ENCODE measurements at regions not wholly inside any gene's neighbourhood (a gene's known extent, or its start where the extent isn't known, plus 50 kb on each side); places are given as distances from the start of the nearest gene placed in this dataset.

DNA sequence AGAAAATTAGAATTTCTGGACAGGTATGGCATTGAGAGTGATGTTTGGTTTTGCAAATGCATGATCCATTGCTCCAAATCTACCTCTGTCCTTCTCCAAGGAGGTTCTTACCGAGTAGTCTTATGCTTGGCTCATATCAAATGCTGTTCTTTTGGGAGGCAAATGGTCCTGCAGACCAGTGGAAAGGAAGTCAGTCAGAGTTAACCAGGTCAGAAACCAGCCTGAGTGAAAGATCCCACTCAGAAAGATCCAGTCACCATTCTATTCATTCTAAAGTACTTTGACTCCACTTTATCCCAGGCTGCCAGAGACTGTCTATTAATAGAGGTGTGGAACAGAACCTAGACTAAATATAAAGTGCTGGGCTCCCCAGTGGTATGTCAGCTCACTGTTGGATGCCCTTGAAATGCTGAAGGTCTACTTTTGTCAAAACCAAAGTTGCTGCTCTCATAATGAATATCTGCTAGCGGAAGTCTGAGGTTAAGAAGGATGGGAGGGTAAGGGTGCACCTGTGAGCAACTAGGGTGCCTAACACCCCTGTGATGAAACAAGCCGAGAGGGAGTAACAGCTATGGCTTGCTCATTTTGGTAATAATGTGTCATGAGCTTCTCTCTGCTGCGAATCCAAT lies 302.2 kb downstream of the ZNF608 start:
- H3K4me3 ChIP-seq (ENCODE audit: low read depth, low read length) = no peak overlapping the region

DNA sequence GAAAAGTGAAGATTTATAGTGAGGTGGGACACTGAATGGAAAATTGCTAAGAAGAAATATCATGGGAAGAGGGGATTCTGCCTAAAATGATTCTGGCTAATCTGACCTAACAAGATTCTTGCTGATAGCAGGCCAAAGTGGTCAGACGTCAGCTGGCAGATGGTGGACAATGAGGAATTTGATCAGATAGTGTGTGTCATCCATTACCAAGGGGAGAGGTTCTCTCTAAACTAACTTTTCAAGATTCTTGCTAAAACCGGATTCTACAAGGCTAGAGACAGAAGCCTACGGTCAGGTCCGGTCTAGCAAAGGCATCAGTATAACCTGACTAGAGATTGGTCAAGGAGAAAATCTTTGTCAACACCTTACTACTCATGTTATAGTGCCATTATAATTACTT lies 306.0 kb downstream of the ZNF608 start:
- no peak overlapping the region for H3K4me3 ChIP-seq (ENCODE audit: low read depth, low read length)

GRCh38 chr5:124439609-124440008 lies 306.8 kb downstream of the ZNF608 start:
- no peak overlapping the region for H3K4me3 ChIP-seq (ENCODE audit: low read depth, low read length)

DNA sequence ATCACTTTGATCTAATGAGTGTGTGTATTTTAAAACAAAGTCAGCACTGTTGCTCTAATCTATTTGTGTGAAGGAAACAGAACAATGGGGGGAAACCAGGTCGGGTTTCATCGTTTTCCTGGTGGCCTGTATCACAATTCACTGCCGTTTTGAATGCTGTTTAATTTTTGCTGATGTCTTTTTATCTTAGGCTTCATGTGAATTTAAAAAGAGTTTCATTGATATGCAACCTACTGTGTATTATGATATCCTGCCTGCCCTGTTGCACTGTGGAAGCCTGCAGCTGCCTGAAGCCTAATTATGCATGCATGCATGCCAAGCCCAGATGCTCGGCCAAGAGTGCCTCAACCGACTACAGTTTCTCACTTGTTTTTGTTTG lies 307.5 kb downstream of the ZNF608 start:
- no peak overlapping the region for H3K4me3 ChIP-seq (ENCODE audit: low read depth, low read length)

DNA sequence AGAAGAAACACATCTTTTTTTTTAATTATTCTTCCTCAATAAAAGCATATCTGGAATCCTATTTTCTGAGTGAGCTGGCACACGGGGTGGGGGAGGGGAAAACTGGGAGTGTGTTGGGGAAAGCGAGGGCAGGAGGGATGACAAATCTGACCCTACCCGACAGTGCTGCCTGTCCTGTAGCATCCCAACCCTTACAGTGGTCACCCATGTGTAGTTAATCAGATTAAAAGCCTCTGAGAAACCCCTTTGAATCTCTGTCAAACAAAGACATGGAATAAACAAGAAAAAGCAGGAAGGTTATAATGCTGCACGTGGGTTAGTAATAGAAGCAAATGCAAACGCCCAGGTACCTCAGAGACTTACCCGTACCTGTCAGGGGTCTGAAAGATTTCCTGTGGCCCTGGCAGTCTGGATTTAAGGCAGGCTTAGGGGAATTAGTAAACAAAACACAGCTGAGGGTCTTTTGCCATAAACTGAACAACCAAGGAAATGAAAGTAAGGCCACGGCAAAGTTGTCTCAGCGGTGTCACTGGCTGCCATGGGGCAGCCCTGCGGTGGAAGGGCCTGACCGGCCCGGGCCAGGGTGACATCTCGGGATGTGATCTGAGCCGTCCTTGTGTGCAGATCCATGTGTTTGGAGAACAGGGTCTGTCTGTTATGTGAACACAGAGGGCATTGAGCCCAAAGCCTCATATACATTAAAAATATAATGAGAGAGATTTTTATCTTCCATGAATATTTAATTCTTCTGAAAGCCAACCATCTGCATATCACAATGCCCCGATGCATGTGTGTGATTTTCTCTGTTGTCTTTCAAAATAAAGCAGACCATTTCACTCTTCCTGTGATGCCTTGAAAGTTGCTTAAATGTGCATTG lies 308.2 kb downstream of the ZNF608 start:
- H3K4me3 ChIP-seq (ENCODE audit: low read depth, low read length) = no peak overlapping the region

DNA sequence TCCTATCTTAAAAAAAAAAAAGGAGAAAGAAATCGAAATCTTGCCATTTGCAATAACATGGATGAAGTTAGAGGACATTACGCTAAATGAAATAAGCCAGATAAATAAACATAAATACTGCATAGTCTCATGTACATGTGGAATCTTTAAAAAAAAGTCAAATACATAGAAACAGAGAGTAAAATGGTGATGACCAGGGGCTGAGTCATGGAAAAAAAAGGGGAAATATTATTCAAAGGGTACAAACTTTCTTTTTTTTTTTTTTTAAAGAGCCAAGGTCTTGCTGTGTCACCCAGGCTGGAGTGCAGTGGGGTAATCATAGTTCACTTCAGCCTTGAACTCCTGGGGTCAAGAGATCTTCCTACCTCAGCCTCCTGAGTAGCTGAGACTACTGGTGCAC lies 310.1 kb downstream of the ZNF608 start:
- no peak overlapping the region for H3K4me3 ChIP-seq (ENCODE audit: low read depth, low read length)

DNA sequence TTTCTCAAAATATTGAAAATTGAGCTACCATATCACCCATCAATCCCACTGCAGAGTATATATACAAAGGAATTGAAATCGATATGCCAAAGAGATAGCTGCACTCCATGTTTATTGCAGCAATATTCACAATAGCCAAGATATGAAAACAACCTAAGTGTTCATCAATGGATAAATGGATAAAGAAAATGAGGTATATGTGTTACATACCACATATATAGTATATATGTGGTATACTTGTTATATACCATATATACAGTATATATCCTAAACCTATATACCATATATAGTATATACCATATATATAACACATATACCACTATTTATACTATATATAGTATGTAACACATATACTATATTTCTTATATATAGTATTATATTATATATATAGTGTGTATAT lies 313.3 kb downstream of the ZNF608 start:
- no peak overlapping the region for H3K4me3 ChIP-seq (ENCODE audit: low read depth, low read length)

DNA sequence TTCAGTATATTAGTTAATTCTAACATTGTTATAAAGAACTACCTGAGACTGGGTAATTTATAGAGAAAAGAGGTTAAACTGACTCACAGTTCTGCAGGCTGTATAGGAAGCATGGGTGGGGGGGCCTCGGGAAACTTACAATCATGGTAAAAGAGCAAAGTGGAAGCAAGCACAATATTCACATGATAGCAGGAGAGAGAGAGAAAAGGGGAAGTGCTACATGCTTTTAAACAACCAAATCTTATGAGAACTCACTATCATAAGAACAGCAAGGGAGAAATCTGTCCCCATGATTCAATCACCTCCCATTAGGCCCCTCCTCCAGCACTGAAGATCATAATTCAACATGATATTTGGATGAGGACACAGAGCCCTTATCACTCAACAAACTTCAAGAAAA lies 324.9 kb downstream of the ZNF608 start:
- H3K4me3 ChIP-seq (ENCODE audit: low read depth, low read length) = no peak overlapping the region

GRCh38 chr5:124420952-124421351 lies 325.5 kb downstream of the ZNF608 start:
- H3K4me3 ChIP-seq (ENCODE audit: low read depth, low read length) = no peak overlapping the region

DNA sequence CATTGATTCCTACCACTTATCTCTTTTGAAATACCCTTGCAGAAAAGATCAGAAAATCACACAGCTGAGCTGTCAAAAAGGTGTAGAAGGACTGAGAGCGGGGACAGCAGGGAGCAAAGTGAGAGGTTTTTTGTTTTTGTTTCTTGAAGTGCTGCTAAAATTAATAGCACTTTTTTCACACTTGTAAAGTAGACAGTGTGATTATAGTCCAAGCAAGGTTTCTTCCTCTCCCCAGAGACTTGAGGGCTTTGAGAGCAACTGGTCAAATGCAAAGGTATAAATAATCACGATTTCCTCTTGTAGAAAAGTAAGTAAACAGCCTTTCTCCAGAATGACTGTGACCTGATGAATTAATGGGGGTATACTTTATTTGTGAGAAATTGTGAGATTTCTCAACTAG lies 326.9 kb downstream of the ZNF608 start:
- no peak overlapping the region for H3K4me3 ChIP-seq (ENCODE audit: low read depth, low read length)

- H3K4me3 ChIP-seq (ENCODE audit: low read depth, low read length) = no peak overlapping the region
Measured at GRCh38 chr5:124418390-124418789, 328.0 kb downstream of the ZNF608 start.

DNA sequence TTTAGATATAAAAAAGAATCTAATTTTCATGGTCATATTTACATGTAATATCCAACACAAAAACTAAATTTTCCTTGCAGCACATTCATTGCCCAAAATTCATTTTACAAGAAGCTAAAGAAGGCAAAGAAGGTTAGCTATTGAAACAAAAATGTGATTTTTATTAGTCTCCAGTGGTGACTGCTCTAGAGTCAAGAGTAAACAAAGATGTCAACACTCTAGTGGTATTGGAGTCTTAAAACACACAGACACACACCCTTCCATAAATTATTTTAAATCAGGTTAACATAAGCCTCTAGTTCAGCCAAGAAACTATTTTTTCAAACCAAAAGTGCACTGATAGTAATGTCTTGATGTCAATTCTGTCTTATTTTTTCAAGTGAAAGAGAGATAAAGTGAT lies 329.2 kb downstream of the ZNF608 start:
- no peak overlapping the region for H3K4me3 ChIP-seq (ENCODE audit: low read depth, low read length)

DNA sequence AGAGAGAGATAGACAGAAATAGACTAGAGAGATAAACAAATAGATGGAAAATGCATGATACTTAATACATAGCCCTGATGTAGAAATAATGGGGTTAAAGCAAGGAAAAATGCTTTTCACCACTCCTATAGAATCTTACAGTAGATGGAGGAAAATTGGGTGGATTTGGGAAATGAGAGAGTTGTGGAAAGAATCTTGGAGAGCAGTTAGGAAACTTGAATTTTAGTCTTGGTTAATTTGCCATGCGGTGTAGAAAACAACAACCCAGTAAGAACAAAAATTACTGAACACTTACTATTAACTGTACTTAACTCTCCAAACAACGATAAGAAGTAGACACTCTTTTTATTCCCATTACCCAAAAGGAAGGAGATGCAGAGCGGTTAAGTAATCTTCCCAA lies 329.8 kb downstream of the ZNF608 start:
- H3K4me3 ChIP-seq (ENCODE audit: low read depth, low read length) = no peak overlapping the region

DNA sequence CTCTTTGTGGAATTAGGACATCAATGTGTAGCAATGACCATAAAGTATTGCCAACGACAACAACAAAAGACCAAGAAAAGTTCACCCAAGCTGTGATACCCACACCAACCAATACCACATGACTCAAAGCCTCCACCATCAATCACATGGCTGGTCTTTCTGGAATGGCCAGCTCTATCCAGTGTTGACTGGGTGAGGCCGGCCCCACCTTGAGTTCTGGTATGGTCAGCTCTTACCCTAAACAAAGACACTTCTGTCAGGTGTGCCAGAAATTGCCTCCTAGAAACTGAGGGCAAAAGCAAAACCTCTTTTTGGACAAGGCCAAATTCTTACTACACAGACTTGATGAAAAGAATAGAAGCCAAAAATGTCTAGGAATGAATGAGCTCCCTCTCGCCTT lies 331.5 kb downstream of the ZNF608 start:
- no peak overlapping the region for H3K4me3 ChIP-seq (ENCODE audit: low read depth, low read length)

DNA sequence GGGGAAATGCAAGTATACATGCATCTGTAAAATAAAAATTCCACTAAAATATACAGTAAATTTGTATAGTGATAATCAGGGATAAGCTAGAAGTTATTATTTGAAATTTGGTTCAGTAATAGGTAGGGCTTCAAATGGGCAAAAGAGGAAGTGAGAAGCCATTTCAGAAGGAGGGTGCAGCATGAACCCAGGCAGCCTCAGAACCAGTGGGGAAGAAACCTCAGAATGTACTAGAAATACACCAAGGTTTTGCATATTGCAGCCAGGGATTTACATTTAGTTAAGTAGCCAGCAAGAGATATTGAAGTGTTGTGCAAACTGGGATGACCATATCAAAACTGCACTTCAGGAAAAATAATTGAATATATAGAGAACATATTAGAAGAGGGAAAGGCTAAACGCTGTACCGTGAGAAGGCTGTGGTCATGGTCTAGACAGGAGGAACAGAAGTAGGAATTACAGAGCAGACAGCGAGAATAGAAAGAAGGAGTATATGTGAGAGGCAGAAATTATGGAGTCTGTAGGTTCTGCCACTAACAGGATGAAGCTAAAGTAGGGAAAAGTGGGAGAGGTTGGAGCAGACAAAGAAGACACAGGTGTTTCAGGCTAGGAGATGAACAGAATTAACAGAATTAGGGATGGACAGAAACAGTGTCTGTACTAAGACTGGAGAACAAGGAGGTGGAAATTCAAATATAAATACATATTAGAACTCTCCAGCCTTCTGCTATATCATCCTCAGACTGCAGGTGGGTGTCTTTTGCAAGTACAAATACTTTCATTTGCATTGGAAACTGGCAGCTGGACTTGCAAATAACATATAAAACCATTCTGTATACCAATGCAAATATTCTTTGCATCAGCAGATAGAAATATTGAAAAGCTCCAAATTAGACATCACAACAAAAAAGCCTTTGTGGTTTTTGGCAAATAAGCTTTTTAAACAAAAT lies 335.6 kb downstream of the ZNF608 start:
- no peak overlapping the region for H3K4me3 ChIP-seq (ENCODE audit: low read depth, low read length)

- H3K4me3 ChIP-seq (ENCODE audit: low read depth, low read length) = no peak overlapping the region
Measured at GRCh38 chr5:124408738-124409453, 337.5 kb downstream of the ZNF608 start.

- H3K4me3 ChIP-seq (ENCODE audit: low read depth, low read length) = no peak overlapping the region
Measured at GRCh38 chr5:124404796-124405195, 341.6 kb downstream of the ZNF608 start.

GRCh38 chr5:124403281-124403680 lies 343.2 kb downstream of the ZNF608 start:
- no peak overlapping the region for H3K4me3 ChIP-seq (ENCODE audit: low read depth, low read length)

GRCh38 chr5:124402144-124402581 lies 344.3 kb downstream of the ZNF608 start:
- no peak overlapping the region for H3K4me3 ChIP-seq (ENCODE audit: low read depth, low read length)

DNA sequence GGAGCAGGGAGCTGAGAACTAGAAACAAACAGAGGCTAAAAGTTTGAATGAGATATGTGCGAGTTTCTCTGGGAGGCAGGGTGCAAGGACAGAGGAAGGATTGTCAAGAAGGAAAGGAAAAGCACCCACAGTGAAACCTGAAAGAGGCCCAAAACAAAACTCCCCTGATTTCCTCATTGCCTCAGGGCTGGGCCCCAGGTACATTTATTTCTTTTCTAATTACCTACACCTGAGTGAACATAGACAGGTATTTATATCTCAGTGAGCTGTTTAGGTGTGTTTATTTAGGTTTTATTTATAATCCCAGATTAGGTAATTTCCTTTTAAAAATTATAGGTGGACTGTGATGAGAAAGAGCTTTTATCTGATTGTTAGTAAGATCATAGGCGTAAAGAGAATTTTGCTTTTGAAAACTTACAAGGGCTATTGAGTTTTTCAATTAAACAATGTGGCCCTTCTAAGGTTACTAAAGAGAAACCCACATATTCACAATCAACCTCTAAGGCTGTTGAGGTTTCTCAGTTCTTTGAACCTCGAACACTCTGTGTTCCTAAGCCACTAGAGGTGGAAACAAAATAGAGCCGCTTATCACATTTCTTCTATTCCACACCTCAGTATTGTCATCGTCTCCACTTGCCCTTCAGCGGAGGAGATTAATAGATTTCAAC lies 344.8 kb downstream of the ZNF608 start:
- H3K4me3 ChIP-seq (ENCODE audit: low read depth, low read length) = no peak overlapping the region
